AG04449 (cell line): ENCODE measurements at regions not wholly inside any gene's neighbourhood (a gene's known extent, or its start where the extent isn't known, plus 50 kb on each side); places are given as distances from the start of the nearest gene placed in this dataset.

Source experiments
- CTCF ChIA-PET: fragments of 350-600 bp; formaldehyde crosslinking; extraction: SDS; loops from one replicate; lab custom pipeline; 2021; ENCODE audit warnings: antibody characterized with exemption; lab: Yijun Ruan, JAX
- POLR2A ChIA-PET: fragments of 400-600, 350-600 bp; formaldehyde crosslinking; extraction: SDS; loops from one replicate; lab custom pipeline; 2020; ENCODE audit warnings: antibody characterized with exemption, inconsistent platforms; lab: Yijun Ruan, JAX
- DNase-seq: peaks from one replicate; pipeline ENCODE4 v3.0.0-alpha.2; 2010; ENCODE audit warnings: low read depth, low spot score
- H3K4me3 ChIP-seq: 2 replicates; pipeline ENCODE4 v1.5.1; 2011; ENCODE audit warnings: low read depth, mild to moderate bottlenecking, control low read depth, low read length
- CTCF ChIP-seq: IDR thresholded peaks from one replicate; pipeline ENCODE4 v1.5.1; 2011; ENCODE audit warnings: mild to moderate bottlenecking, moderate library complexity, low read length, control low read depth, inconsistent platforms; ENCODE audit not compliant: insufficient read depth; ENCODE audit errors: missing control alignments

- TF ChIP-seq CTCF, result no peak
- H3K4me3 ChIP-seq, result no peak overlapping the region
- ChIA-PET POLR2A (no interaction called here), CTCF (no interaction called here)
- DNase-seq, result no peak
These were observed 67.8 kb upstream of the TAB2 start for GRCh38 chr6:149249370-149250357.

GRCh38 chr6:149250951-149251350 lies 66.6 kb upstream of the TAB2 start:
- H3K4me3 ChIP-seq, result no peak overlapping the region
- DNase-seq, result no peak
- CTCF ChIA-PET, result interaction anchor here (1.1 kb wide), 1 partner anchor 673 kb away, joined by 3 read pairs; no protein-coding TSS in a partner anchor
- TF ChIP-seq CTCF, result no peak
- POLR2A ChIA-PET, result no interaction called here

- no peak overlapping the region for H3K4me3 ChIP-seq
- ChIA-PET POLR2A (no interaction called here), CTCF (no interaction called here)
- TF ChIP-seq CTCF, result no peak
- DNase-seq, result no peak
These were observed 64.9 kb upstream of the TAB2 start for GRCh38 chr6:149252622-149253021.

- no peak for TF ChIP-seq CTCF
- ChIA-PET POLR2A (no interaction called here), CTCF (no interaction called here)
- no peak for DNase-seq
- H3K4me3 ChIP-seq, result no peak overlapping the region
These were observed 63.3 kb upstream of the TAB2 start for GRCh38 chr6:149254253-149254652.

GRCh38 chr6:149259753-149260152 lies 57.8 kb upstream of the TAB2 start:
- ChIA-PET POLR2A (no interaction called here), CTCF (no interaction called here)
- DNase-seq, result no peak
- no peak overlapping the region for H3K4me3 ChIP-seq
- TF ChIP-seq CTCF, result no peak

- ChIA-PET CTCF (no interaction called here), POLR2A (no interaction called here)
- DNase-seq, result no peak
These were observed 57.2 kb upstream of the TAB2 start for GRCh38 chr6:149260214-149260874.

More at GRCh38 chr6:149260214-149260874, 57.2 kb upstream of the TAB2 start:
- H3K4me3 ChIP-seq, result no peak overlapping the region
- no peak for TF ChIP-seq CTCF
